ENCODE measurements at regions not wholly inside any gene's neighbourhood (a gene's known extent, or its start where the extent isn't known, plus 50 kb on each side); places are given as distances from the start of the nearest gene placed in this dataset.
"Not testable (repeated sequence)": the region's sequence is repeated elsewhere in the genome, so short reads cannot be mapped to it uniquely, and the experiment has no call there.

DNA sequence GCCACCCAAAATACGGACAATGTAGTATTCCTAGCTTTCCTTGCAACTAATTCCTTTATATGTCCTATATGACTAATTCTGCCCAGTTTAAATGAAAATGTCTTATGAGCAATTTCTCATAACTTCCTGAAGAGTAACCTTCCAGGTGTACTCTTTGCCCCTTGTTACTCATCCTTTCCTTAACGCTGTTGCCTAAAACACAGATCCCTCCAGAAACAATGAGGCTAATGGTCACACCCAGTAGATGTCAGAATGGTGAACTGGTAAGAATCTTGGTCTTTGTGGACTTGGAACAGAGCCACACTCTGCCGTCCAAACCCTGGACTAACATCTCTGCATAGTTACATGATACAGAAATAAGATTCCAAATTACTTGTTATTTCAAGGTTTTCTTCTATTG, 497.9 kb downstream of the IGSF11 start:
- ATAC-seq (ENCODE audit: low read depth) (no peak), DNase-seq (no peak)
- POLR2A ChIA-PET, result no interaction called here
- Mint-ChIP-seq H3K4me3 (no peak overlapping the region), H3K4me1 (no peaks in the 10 kb centered on the region), H3K27me3 (no peaks in the 10 kb centered on the region), H3K36me3 (no peaks in the 10 kb centered on the region), H3K9me3 (no peaks in the 10 kb centered on the region), H3K27ac (no peak overlapping the region)

DNA sequence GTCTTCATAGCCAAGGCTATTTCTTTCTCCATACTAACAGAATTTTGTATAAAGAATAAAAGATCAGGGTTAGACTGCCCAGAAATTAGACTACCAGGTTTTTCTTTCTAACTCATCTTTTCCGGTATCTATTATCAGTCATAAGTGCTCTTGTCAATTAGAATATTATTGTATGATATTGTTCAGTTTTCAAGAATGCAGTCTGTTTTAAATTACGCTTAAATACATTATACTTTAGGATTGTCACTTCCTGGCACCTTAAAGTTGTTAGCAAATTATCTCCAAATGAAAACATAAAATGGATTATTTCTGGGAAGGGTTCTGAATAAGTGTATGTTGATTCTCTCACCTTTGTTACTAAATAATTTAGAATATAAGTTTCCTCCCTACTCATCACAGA, 497.2 kb downstream of the IGSF11 start:
- H3K4me3 Mint-ChIP-seq, result no peak overlapping the region
- POLR2A ChIA-PET, result no interaction called here
- no peak overlapping the region for H3K27ac Mint-ChIP-seq
- no peak for DNase-seq
- ATAC-seq (ENCODE audit: low read depth), result no peak
- no peaks in the 10 kb centered on the region for H3K36me3 Mint-ChIP-seq
- no peaks in the 10 kb centered on the region for H3K9me3 Mint-ChIP-seq
- no peaks in the 10 kb centered on the region for H3K27me3 Mint-ChIP-seq
- H3K4me1 Mint-ChIP-seq, result no peaks in the 10 kb centered on the region

DNA sequence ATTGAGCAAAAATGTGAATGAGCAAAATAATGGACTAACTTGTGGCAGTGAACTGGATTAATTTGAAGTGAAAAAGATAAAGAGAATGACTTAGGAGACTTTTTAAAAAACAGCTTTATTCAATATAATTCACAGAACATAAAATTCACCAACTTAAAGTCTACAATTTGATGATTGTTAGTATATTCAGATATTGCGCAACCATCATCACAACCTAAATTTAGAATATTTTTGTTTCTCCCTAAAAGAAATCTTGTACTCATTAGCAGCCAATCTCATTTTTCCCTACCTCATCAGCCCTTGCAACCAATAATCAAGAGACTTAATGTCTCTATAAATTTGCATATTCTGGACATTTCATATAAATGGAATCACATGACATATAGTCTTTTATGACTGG, 496.5 kb downstream of the IGSF11 start:
- DNase-seq (no peak), ATAC-seq (ENCODE audit: low read depth) (no peak)
- POLR2A ChIA-PET, result no interaction called here
- no peaks in the 10 kb centered on the region for H3K9me3 Mint-ChIP-seq
- no peaks in the 10 kb centered on the region for H3K36me3 Mint-ChIP-seq
- H3K4me3 Mint-ChIP-seq, result no peak overlapping the region
- H3K4me1 Mint-ChIP-seq, result no peaks in the 10 kb centered on the region
- H3K27me3 Mint-ChIP-seq, result no peaks in the 10 kb centered on the region
- H3K27ac Mint-ChIP-seq, result no peak overlapping the region

DNA sequence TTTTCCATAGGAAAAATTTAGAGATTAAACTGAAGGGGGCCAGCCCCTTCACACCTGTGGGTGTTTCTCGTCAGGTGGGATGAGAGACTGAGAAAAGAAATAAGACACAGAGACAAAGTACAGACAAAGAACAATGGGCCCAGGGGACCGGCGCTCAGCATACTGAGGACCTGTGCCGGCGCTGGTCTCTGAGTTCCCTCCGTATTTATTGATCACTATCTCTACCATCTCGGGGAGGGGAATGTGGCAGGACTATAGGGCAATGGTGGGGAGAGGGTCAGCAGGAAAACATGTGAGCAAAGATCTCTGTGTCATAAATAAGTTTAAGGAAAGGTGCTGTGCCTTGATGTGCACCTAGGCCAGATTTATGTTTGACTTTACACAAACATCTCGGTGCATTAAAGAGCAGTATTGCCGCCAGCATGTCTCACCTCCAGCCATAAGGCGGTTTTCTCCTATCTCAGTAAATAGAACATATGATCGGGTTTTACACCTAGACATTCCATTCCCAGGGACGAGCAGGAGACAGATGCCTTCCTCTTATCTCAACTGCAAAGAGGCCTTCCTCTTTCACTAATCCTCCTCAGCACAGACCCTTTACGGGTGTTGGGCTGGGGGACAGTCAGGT, 494.7 kb downstream of the IGSF11 start:
- H3K27ac Mint-ChIP-seq; POLR2A ChIA-PET; H3K4me3 Mint-ChIP-seq; H3K4me1 Mint-ChIP-seq; DNase-seq; H3K9me3 Mint-ChIP-seq; H3K36me3 Mint-ChIP-seq; ATAC-seq (ENCODE audit: low read depth); H3K27me3 Mint-ChIP-seq: not testable (repeated sequence)

DNA sequence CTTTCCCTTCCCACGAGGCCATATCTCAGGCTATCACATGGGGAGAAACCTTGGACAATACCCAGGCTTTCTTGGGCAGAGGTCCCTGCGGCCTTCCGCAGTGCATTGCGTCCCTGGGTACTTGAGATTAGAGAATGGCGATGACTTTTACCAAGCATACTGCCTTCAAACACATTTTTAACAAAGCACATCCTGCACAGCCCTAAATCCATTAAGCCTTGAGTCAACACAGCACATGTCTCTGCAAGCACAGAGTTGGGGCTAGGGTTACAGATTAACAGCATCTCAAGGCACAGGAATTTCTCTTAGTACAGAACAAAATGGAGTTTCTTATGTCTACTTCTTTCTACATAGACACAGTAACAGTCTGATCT, 494.2 kb downstream of the IGSF11 start:
- H3K9me3 Mint-ChIP-seq; H3K4me1 Mint-ChIP-seq; DNase-seq; H3K27ac Mint-ChIP-seq; H3K36me3 Mint-ChIP-seq; ATAC-seq (ENCODE audit: low read depth); H3K4me3 Mint-ChIP-seq; POLR2A ChIA-PET; H3K27me3 Mint-ChIP-seq: not testable (repeated sequence)

- DNase-seq (no peak), ATAC-seq (ENCODE audit: low read depth) (no peak)
- H3K27me3 Mint-ChIP-seq, result no peaks in the 10 kb centered on the region
- no peaks in the 10 kb centered on the region for H3K9me3 Mint-ChIP-seq
- no peaks in the 10 kb centered on the region for H3K4me1 Mint-ChIP-seq
- H3K27ac Mint-ChIP-seq, result no peak overlapping the region
- no peak overlapping the region for H3K4me3 Mint-ChIP-seq
- POLR2A ChIA-PET, result no interaction called here
- H3K36me3 Mint-ChIP-seq, result no peaks in the 10 kb centered on the region
Measured at GRCh38 chr3:118540826-118541225, 493.8 kb downstream of the IGSF11 start.

GRCh38 chr3:118541796-118542195, 492.9 kb downstream of the IGSF11 start:
- Mint-ChIP-seq H3K36me3 (no peaks in the 10 kb centered on the region), H3K4me1 (no peaks in the 10 kb centered on the region), H3K9me3 (no peaks in the 10 kb centered on the region), H3K4me3 (no peak overlapping the region), H3K27me3 (no peaks in the 10 kb centered on the region), H3K27ac (no peak overlapping the region)
- POLR2A ChIA-PET, result no interaction called here
- ATAC-seq (ENCODE audit: low read depth) (no peak), DNase-seq (no peak)

DNA sequence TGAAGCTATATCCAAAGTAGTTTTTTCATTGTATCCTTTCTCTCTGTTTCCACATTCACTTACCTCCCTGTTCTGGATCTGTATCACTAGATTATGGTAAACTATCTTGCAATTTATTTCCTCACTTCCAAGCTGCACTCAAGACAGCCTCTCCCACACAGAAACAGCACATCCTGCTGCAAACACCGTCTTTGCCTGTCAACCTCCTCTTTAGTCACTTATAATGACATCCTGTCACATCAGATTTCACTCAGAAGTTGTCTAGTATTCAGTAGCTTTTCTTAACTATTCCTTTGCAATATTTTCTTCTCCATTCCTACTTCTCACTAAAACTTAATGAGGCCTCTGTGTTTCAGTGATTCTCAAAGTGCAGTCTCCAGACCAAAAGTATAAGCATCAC, 490.8 kb downstream of the IGSF11 start:
- no peak for DNase-seq
- Mint-ChIP-seq H3K27me3 (no peaks in the 10 kb centered on the region), H3K36me3 (no peaks in the 10 kb centered on the region), H3K27ac (no peak overlapping the region), H3K4me1 (no peaks in the 10 kb centered on the region), H3K9me3 (no peaks in the 10 kb centered on the region), H3K4me3 (no peak overlapping the region)
- POLR2A ChIA-PET, result no interaction called here
- no peak for ATAC-seq (ENCODE audit: low read depth)

DNA sequence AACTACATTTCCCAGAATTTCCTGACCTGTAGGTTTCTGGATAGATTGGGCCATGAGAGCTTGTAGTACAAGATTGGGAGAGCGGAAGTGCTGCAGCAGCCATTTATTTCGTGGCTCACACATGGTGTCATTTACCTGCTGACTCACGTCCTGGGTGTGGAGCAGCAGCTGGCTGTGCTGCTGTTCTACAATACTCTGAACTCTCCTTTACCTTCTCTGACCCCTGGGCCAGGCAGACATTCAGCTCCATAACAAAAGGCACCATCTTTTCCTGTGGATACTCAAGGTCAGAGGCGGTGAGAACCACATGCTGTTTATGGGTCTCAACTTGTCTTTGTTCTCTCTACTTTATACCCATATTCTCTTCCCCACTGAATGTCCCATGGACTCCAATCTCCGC, 490.2 kb downstream of the IGSF11 start:
- Mint-ChIP-seq H3K27me3 (no peaks in the 10 kb centered on the region), H3K27ac (no peak overlapping the region), H3K36me3 (no peaks in the 10 kb centered on the region), H3K4me1 (no peaks in the 10 kb centered on the region), H3K4me3 (no peak overlapping the region), H3K9me3 (no peaks in the 10 kb centered on the region)
- no peak for DNase-seq
- no peak for ATAC-seq (ENCODE audit: low read depth)
- POLR2A ChIA-PET, result no interaction called here

- ATAC-seq (ENCODE audit: low read depth) (no peak), DNase-seq (no peak)
- Mint-ChIP-seq H3K27ac (no peak overlapping the region), H3K27me3 (no peaks in the 10 kb centered on the region), H3K4me1 (no peaks in the 10 kb centered on the region), H3K4me3 (no peak overlapping the region), H3K36me3 (no peaks in the 10 kb centered on the region), H3K9me3 (no peaks in the 10 kb centered on the region)
- POLR2A ChIA-PET, result no interaction called here
Measured at GRCh38 chr3:118548434-118548833, 486.2 kb downstream of the IGSF11 start.

GRCh38 chr3:118550122-118550521, 484.5 kb downstream of the IGSF11 start:
- DNase-seq (no peak), ATAC-seq (ENCODE audit: low read depth) (no peak)
- POLR2A ChIA-PET, result no interaction called here
- H3K27ac Mint-ChIP-seq, result no peak overlapping the region
- no peaks in the 10 kb centered on the region for H3K4me1 Mint-ChIP-seq
- H3K4me3 Mint-ChIP-seq, result no peak overlapping the region
- no peaks in the 10 kb centered on the region for H3K36me3 Mint-ChIP-seq
- H3K9me3 Mint-ChIP-seq, result no peaks in the 10 kb centered on the region
- H3K27me3 Mint-ChIP-seq, result no peaks in the 10 kb centered on the region

DNA sequence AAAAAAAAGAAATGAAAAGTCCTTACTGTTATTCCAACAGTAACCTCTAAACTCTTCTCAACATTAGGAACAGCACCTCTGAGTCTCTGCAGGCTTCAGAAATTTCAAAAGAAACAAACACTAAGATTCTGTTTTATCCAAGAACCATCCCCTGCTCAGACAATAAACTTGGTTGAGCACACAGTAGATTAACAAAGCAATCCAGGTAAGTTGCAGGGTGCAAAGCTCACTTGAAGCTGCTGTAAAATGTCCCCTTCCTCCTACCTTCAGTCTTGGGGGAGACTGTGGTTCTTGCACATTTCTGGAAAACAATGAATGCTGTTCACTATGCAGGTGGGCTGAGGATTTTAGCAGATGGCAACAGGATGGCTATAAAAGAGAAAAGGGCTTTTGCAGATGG, 484.1 kb downstream of the IGSF11 start:
- Mint-ChIP-seq H3K27ac (no peak overlapping the region), H3K4me1 (no peaks in the 10 kb centered on the region), H3K36me3 (no peaks in the 10 kb centered on the region), H3K9me3 (no peaks in the 10 kb centered on the region), H3K4me3 (no peak overlapping the region), H3K27me3 (no peaks in the 10 kb centered on the region)
- ATAC-seq (ENCODE audit: low read depth) (no peak), DNase-seq (no peak)
- POLR2A ChIA-PET, result no interaction called here

- POLR2A ChIA-PET, result no interaction called here
- ATAC-seq (ENCODE audit: low read depth) (no peak), DNase-seq (no peak)
- no peak overlapping the region for H3K27ac Mint-ChIP-seq
- H3K4me1 Mint-ChIP-seq, result no peaks in the 10 kb centered on the region
- H3K4me3 Mint-ChIP-seq, result no peak overlapping the region
- H3K27me3 Mint-ChIP-seq, result no peaks in the 10 kb centered on the region
- H3K36me3 Mint-ChIP-seq, result no peaks in the 10 kb centered on the region
- no peaks in the 10 kb centered on the region for H3K9me3 Mint-ChIP-seq
Measured at GRCh38 chr3:118554148-118554838, 480.4 kb downstream of the IGSF11 start.

DNA sequence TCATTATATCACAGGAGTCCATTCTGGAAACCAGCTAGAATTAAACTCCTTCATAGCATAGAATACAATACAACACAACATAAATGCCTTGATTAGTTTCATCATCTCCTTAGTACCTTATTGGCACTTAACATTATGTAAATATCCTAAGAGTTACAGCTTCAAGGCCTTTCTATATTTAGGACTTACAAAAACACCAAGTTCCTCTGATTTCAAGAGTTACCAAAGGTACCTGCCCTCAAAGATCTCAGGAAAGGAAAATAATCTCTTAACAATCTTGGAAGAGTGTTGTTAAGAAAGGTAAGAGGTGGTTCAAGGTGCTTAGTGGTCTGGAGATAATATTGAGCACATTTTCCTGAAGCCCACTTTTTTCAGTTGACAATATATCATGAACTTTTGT, 477.7 kb downstream of the IGSF11 start:
- DNase-seq (no peak), ATAC-seq (ENCODE audit: low read depth) (no peak)
- Mint-ChIP-seq H3K4me3 (no peak overlapping the region), H3K4me1 (no peaks in the 10 kb centered on the region), H3K27ac (no peak overlapping the region), H3K9me3 (no peaks in the 10 kb centered on the region), H3K27me3 (no peaks in the 10 kb centered on the region), H3K36me3 (no peaks in the 10 kb centered on the region)
- POLR2A ChIA-PET, result no interaction called here

DNA sequence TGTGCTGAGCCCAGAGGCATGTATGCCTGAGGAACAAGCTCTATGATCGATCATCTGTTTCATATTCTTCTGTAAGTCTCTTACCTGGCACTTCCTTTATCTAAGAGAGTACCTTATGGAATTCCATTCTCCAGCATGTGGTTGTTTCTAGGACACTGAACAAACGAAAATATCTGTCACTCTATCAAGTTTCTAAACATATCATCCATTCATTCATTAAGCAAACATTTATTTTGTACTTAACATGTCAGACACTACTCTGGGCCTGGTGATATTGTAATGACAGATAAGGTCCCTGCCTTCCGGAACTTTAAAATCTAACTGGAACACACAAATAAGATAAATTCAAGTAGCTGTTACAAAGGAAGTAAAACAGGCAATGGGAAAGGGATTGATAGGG, 477.1 kb downstream of the IGSF11 start:
- Mint-ChIP-seq H3K4me3 (no peak overlapping the region), H3K36me3 (no peaks in the 10 kb centered on the region), H3K9me3 (no peaks in the 10 kb centered on the region), H3K4me1 (no peaks in the 10 kb centered on the region), H3K27ac (no peak overlapping the region), H3K27me3 (no peaks in the 10 kb centered on the region)
- POLR2A ChIA-PET, result no interaction called here
- ATAC-seq (ENCODE audit: low read depth), result no peak
- no peak for DNase-seq
